ENCODE measurements at regions not wholly inside any gene's neighbourhood (a gene's known extent, or its start where the extent isn't known, plus 50 kb on each side); places are given as distances from the start of the nearest gene placed in this dataset.

- Histone ChIP-seq H4K20me1 (ENCODE audit: insufficient read depth, low read length) (no peaks in the 10 kb centered on the region), H3K27me3 (ENCODE audit: control insufficient read depth in 1 of 2, insufficient read depth in 2 of 2, low read length in 2 of 2) (no peaks in the 10 kb centered on the region), H3K36me3 (replicated peaks in 1 of 2; ENCODE audit: control insufficient read depth in 1 of 2, insufficient read depth in 2 of 2, low read length in 2 of 2) (no peaks in the 10 kb centered on the region), H3K79me2 (ENCODE audit: insufficient read depth, low read length) (no peaks in the 10 kb centered on the region), H3K4me2 (ENCODE audit: low read depth, low read length) (no peak overlapping the region), H3K4me3 (replicated peaks in 1 of 3; ENCODE audit: insufficient read depth in 1 of 3, low read depth in 2 of 3, low read length in 3 of 3) (no peak overlapping the region), H3K9ac (ENCODE audit: insufficient read depth, low read depth, low read length) (no peak overlapping the region), H3K27ac (ENCODE audit: extremely low read length, insufficient read depth, low read length) (no peak overlapping the region), H2AFZ (ENCODE audit: low read length) (no peak overlapping the region), H3K4me1 (ENCODE audit: insufficient read depth, low read length) (no peaks in the 10 kb centered on the region), H3K9me3 (ENCODE audit: low read length) (no peaks in the 10 kb centered on the region)
- ChIA-PET CTCF (ENCODE audit: low intra/inter-chr PET ratio, low total read pairs) (no interaction called here), POLR2A (no interaction called here)
- ATAC-seq (no peak), DNase-seq (ENCODE audit: low spot score) (no peak), FAIRE-seq (no peak)
- intact Hi-C loops (cut with micrococcal nuclease; ENCODE audit: unreplicated experiment), result no loop called here
- 37% methylated on average over 5 of the region's 5 CpGs for WGBS (ENCODE audit: low lambda C conversion rate)
- in situ Hi-C loops (cut with HindIII; ENCODE audit: extremely low pct_ligation_motif_present, low pct_unique_long_range_greater_than_20kb), result no loop called here
- no TSS peak for BruUV-seq (replicated peaks)
- no peak for TF ChIP-seq GRHL1 (CRISPR knock-in tag; conservative IDR thresholded peaks at IDR 0.05)
- TF ChIP-seq BHLHE40 (IDR thresholded peaks at IDR 0.05; ENCODE audit: low read length), result no peak
- no peak for TF ChIP-seq ZBTB46 (CRISPR knock-in tag; IDR thresholded peaks at IDR 0.05; ENCODE audit: borderline replicate concordance)
- no peak for TF ChIP-seq JUND (CRISPR knock-in tag; IDR thresholded peaks at IDR 0.05)
- no peak for TF ChIP-seq ZNF101 (CRISPR knock-in tag; IDR thresholded peaks at IDR 0.05; ENCODE audit: borderline replicate concordance, low read depth)
- TF ChIP-seq ZFP36L2 (CRISPR knock-in tag; IDR thresholded peaks at IDR 0.05), result no peak
- no peak for TF ChIP-seq ZKSCAN5 (CRISPR knock-in tag; IDR thresholded peaks at IDR 0.05)
- TF ChIP-seq ZNF574 (CRISPR knock-in tag; IDR thresholded peaks at IDR 0.05), result no peak
- TF ChIP-seq EP300 (IDR thresholded peaks at IDR 0.05; ENCODE audit: low read depth in 2 of 2, low read length in 2 of 2), result no peak
- no peak for TF ChIP-seq EP300 (CRISPR knock-in tag; IDR thresholded peaks at IDR 0.05; ENCODE audit: borderline replicate concordance)
- no peak for TF ChIP-seq NFKB2 (CRISPR knock-in tag; IDR thresholded peaks at IDR 0.05; ENCODE audit: borderline replicate concordance)
- TF ChIP-seq ATM (IDR thresholded peaks at IDR 0.05; ENCODE audit: borderline replicate concordance), result no peak
- no peak for TF ChIP-seq ZNF329 (CRISPR knock-in tag; IDR thresholded peaks at IDR 0.05; ENCODE audit: low read depth)
- no peak for TF ChIP-seq ATF7 (IDR thresholded peaks at IDR 0.05)
- no peak for TF ChIP-seq ATF7 (CRISPR knock-in tag; IDR thresholded peaks at IDR 0.05)
- no peak for TF ChIP-seq HNF1A (IDR thresholded peaks at IDR 0.05; ENCODE audit: low read depth)
- no peak for TF ChIP-seq HNF1A (CRISPR knock-in tag; IDR thresholded peaks at IDR 0.05; ENCODE audit: borderline replicate concordance)
Observed at GRCh38 chr5:148750614-148751013, 75.8 kb upstream of the ADRB2 start.

Measured in HepG2 (cell line).